GM18517 (cell line): ENCODE measurements at regions not wholly inside any gene's neighbourhood (a gene's known extent, or its start where the extent isn't known, plus 50 kb on each side); places are given as distances from the start of the nearest gene placed in this dataset.
A peak's percentile ranks its signal among the peaks of the same experiment; 100 is the strongest.
"Not testable (repeated sequence)": the region's sequence is repeated elsewhere in the genome, so short reads cannot be mapped to it uniquely, and the experiment has no call there.

Experiments used
- ATAC-seq: cut with Tn5 transposase; IDR thresholded peaks from one replicate; pipeline ENCODE4 v1.9.1; 2021; ENCODE audit warnings: mild to moderate bottlenecking, moderate library complexity; ENCODE audit not compliant: unreplicated experiment

DNA sequence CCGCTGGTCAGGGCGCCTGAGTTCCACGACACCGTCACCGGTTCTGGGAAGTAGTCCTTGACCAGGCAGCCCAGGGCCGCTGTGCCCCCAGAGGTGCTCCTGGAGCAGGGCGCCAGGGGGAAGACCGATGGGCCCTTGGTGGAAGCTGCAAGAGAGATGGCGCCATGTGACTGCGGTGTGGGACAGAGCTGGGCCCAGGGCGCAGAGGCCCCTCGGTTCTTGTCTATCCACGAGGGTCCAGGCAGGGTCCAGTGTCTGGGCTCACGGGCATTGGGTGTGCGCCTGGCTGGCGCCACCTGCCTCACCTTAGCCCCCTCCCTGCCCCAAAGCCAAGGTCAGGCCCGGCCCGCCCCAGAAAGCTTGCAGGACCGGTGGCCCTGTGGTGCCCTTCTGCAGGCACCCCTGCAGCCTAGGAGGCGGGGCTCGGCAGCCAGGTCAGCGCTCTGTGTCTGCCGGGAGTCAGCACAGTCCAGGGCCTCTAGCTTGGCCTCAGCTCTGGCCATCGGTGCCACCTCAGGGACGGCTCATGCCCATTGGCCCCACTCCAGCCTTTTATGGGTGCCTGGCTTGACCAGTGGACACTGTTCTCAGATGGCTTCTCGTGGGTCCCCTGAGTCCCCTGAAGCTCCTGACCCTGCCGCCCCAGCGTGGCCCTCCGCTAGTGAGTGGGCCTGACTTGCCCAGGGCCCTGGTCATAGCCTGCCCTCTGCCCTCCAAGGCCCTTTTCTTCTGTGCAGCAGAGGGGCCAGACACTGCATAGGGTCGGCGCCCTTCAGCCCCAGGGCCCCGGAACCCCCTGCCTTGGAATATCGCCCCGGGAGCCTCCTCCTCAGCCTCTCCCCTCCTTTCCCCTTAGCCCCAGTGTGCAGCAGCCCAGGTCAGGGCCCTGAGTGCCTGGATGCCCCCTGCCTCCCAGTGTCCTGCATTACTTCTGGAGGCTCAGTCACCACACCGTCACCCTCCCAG is 245.2 kb downstream of the TMEM121 start:
- ATAC-seq = not testable (repeated sequence)

DNA sequence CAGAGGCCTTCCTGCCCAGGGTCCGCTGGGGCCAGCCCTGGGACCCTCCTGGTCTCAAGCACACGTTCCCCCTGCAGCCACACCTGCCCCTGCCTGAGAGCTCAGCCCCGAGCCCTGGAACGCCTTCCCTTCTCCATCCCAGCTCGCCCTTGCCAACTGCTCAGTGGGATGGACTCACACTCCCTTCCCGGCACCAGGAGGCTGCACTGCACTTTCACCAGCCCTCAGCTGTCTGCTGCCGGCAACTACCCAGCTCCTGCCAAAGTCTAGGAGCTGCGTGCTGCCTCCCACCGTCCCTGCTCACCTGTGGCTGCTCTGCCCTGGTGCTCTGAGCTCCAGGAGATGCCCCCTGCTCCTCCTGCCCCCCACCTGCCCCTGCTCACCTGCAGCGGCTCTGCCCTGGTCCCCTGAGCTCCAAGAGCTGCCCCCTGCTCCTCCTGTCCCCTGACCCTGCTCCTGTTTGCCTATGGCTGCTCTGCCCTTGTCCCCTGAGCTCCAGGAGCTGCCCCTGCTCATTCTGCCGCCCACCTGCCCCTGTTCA is 246.4 kb downstream of the TMEM121 start:
- not testable (repeated sequence) for ATAC-seq

GRCh38 chr14:105773584-105773983 is 247.2 kb downstream of the TMEM121 start:
- no peak for ATAC-seq

DNA sequence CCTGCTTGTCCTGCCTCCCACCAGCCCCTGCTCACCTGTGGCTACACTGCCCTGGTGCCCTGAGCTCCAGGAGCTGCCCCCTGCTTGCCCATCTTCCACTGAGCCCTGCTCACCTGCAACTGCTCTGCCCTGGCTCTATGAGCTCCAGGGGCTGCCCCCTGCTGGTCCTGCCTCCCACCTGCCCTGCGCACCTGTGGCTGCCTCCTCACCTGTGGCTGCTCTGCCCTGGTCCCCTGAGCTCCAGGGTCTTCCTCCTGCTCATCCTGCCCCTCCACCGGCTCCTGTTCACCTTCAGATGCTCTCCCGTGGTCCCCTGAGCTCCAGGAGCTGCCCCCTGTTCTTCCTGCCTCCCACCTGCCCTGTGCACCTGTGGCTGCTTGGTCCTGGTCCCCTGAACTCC is 247.6 kb downstream of the TMEM121 start:
- ATAC-seq = no peak

DNA sequence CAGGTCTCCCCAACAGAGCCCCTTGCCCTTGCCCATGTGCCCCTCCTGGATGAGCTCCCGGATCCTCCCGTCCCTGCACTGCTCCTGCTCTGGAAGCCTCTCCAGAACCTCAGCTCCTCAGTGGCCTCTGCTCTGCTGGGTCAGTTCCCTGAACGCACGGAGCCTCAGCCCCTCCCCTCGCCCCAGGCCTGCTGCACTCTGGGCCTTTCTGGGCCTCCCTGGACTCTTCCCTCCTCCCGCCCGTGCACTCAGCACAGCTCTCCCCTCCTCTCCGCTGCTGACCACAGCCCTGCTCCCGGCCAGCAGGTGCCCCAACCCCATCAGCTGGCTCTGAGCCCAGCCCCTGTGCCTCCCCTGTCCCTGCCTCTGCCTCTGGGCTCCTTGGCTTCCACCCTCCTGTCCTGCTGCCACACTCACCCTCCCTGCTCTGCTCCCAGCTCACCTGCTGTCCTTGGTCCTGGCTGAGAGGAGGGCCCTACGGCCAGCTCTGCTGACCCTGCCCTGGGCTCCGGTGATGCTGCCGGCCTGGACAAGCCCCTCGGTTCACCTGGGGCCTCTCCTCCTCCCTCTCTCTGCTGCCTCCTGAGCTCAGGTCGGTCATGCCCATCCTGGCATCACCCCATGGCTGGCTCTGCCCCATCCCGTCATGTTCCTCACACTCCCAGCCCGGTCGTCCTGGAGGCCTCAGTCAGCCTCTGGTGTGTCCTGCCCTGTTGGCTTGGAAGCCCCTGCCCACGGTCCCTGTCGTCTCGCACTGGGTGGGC is 248.4 kb downstream of the TMEM121 start:
- not testable (repeated sequence) for ATAC-seq

DNA sequence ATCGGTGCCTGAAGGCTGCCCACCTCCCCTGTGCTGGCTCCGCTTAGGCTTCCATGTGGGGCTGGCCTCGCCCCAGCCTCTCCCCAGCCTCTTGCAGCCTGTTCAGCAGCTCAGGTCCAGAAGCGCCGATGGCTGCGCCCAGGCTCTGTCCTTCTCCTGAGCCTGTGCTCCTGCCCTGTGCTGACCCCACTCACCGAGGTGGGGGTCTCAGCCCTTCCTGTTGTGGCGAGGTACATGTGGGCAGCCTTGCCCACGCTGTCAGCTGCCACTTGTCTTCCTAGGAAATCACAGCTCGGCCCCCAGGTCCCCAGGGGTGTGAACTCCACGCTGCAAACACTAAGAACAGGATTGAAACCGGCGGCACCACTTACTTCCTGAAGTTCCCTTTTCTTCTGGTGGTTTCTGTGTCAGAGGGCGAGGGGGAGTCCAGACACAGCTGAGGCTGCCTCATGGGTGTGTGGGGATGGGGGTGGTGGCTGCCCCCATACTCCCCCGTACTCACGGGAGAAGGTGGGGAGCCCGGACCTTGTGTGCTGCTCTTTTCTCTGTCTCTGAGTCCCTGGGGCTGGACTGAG is 249.1 kb downstream of the TMEM121 start:
- not testable (repeated sequence) for ATAC-seq

- ATAC-seq = not testable (repeated sequence)
These were observed 249.7 kb downstream of the TMEM121 start for GRCh38 chr14:105776112-105776511.

DNA sequence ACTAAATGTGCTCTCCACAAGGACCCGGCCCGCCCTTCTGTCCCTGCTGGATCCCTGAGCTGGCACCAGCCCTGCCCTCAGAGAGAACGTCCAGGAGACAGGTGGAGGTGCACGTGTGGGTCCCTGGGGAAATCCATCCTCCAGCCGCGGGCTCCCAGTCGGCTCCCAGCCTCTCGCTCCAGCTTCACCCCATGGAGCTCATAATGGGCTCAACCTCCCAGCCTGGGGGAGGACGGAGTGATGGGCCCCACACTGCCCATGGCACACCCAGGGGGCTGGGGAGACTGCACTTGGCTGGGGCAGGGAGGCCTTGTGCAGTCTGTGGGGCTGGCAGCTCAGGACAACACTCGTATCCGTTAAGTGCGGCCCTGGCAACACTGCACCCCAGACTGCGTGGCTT is 250.5 kb downstream of the TMEM121 start:
- ATAC-seq = no peak

DNA sequence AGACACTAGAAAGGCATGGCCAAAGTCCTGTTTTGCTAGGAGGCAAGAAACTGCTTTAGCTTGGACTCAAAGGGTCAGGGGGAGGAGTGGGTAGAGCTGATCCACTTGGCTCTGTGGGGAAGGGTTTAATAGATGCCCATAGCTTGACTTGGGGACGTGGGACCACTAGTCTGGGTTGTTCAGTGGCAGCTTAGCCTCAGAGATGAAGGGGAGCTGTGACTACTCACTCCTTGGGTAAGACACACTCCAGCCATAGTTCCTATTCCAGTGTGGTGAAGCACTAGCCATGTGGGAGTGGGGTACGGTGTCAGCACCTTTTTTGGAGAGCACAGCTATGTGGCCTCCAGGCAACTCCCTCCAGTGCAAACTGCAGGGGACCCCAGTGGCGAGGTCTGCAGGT is 257.3 kb downstream of the TMEM121 start:
- ATAC-seq = no peak

GRCh38 chr14:105793836-105794235 is 267.5 kb downstream of the TMEM121 start:
- ATAC-seq = no peak

DNA sequence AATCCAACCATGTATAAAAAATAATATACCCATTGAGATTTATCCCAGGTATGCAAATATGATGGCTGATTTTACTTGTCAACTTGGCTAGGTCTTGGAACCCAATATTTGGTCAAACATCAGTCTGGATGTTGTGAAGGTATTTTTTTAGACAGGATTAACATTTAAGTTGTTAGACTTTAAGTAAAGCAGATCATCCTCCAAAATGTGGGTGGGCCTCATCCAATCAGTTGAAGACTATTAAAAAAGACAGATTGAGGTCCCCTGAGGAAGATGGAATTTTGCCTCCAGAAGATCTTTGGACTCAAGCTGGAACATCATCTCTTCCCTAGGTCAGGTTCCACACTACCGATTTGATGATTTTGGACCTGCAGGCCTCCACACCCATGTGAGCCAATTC is 271.2 kb downstream of the TMEM121 start:
- no peak for ATAC-seq

DNA sequence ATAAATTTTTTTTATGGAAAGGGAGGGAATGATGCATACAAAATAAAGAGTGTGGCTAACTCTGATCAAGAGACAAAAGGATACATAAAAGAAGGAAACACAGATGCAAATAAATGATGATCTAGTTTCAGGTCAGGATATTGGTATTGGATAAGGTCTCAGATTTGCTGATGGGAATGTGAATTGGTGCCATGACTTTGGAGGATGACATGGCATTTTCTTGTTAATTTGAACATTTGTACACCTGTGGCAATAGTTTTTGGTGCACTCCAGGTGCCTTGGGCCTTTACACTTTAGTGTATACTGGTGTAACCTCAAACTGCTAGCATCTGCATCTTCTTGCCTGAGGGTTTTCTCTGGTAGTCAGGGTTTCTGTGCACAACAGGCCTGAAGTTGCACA is 279.3 kb downstream of the TMEM121 start:
- no peak for ATAC-seq

GRCh38 chr14:105806568-105806967 is 280.2 kb downstream of the TMEM121 start:
- no peak for ATAC-seq

DNA sequence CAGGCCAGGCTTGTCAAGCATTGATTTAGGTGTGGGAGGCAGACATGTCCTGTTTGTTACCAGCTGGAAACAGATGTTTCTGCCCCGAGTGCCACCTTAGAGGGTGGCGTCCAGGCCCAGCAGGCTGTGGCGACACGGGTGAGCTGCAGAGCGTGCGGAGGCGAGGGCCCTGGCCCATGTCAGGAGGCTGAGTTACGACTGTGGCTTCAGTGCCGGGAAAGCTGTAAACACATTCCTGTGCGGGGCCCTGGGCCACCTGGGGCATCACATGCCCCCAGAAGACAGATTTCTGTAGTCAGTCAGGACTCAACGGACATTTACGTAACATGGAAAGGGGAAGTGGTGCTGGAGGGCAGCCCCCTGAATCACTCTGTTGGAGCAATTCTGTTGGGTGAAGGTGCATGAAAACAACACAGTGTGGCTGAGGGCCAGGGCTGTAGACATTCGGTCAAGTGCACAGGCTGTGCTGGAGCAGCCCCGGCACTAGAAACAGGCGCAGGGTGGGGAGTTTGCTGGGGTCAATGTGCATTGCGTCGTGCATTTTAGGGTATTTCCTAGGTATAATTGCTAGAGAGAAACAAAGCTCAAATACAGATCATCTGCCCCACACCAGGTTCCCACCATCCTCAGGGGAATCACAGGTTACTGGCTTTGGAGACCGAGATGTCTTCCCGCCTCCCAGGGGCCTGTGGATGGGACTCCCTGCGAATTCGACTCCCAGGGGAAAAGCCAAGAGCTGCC is 291.8 kb downstream of the TMEM121 start:
- ATAC-seq = peak; percentile 64

DNA sequence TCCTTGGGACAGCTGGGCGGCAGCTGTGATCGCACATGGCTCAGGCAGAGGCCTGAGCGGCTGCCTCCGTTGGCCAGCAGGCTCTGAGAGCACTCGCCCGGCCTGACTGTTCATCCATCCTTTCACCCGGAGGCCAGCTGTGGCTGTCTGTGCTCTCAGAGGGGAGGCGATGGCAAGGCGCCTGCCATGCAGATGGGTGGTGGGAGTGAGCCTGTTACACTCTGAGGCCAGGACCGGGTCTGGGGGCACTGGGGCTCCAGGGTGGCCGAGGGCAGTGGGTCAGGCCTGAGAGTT is 292.3 kb downstream of the TMEM121 start:
- no peak for ATAC-seq

- ATAC-seq = no peak
These were observed 303.8 kb downstream of the TMEM121 start for GRCh38 chr14:105830171-105830570.

- no peak for ATAC-seq
These were observed 309.8 kb downstream of the TMEM121 start for GRCh38 chr14:105836160-105836559.

GRCh38 chr14:105836730-105837129 is 310.3 kb downstream of the TMEM121 start:
- no peak for ATAC-seq

DNA sequence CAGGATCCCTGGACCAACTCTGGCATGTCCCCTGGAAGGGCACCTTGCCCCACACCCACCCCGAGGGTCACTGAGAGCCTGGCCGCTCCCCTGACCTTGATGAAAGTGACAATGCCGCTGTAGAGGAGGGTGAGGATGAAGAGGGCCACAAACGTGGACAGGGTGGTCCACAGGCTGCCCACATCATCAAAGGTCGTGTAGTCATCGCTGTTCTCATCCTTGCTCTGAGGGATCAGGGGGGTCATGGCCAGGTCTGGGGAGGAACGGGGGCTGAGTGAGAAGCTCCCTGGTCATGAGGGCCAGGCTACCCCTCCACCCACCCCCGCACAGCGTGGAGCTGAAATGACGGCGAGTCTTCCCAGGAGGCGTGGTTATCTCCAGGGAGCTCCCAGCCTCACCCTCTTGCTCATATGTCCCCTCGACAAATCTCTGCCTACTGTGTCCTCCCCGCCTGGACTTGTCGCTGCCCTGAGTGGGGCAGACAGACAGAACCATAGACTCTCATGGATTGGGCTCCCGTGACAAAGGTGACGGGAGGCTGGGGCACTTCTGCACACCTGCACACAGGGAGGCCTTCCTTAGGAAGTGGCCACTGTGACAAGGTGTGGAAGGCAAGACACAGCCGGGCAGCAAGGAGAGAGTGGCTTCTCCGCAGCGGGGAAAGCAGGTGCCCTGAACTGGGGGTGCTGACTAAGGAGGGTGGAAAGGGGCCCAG is 311.1 kb downstream of the TMEM121 start:
- ATAC-seq = no peak

GRCh38 chr14:105838107-105838506 is 311.7 kb downstream of the TMEM121 start:
- no peak for ATAC-seq
